Stomach (tissue), 4 donors: ENCODE measurements at regions not wholly inside any gene's neighbourhood (a gene's known extent, or its start where the extent isn't known, plus 50 kb on each side); places are given as distances from the start of the nearest gene placed in this dataset.

ENCODE experiments used
- CTCF ChIP-seq, 7 experiments: fragments of 450-650 bp in 4 of 7; fragments of 200-600 bp in 3 of 7; sonication (generic) in 3 of 7; IDR thresholded peaks; one replicate each; pipeline ENCODE4 v1.5.1; 2016 to 2019; ENCODE audit warnings: antibody characterized with exemption in 7 of 7, control low read depth in 2 of 7, mild to moderate bottlenecking in 1 of 7
- POLR2AphosphoS5 ChIP-seq, 3 donors: sonication (generic); formaldehyde crosslinking; IDR thresholded peaks; one replicate each; pipeline ENCODE4 v1.6.1; 2016; ENCODE audit warnings: antibody characterized with exemption in 3 of 3

- TF ChIP-seq CTCF (IDR thresholded peaks at IDR 0.05), result no peak
- TF ChIP-seq POLR2AphosphoS5 (IDR thresholded peaks at IDR 0.05), result no peak
Observed at GRCh38 chr6:164424489-164424888, 884.9 kb downstream of the C6orf118 start.
